ENCODE measurements at regions not wholly inside any gene's neighbourhood (a gene's known extent, or its start where the extent isn't known, plus 50 kb on each side); places are given as distances from the start of the nearest gene placed in this dataset.
A peak's percentile ranks its signal among the peaks of the same experiment; 100 is the strongest.
"Not testable (repeated sequence)": the region's sequence is repeated elsewhere in the genome, so short reads cannot be mapped to it uniquely, and the experiment has no call there.

DNA sequence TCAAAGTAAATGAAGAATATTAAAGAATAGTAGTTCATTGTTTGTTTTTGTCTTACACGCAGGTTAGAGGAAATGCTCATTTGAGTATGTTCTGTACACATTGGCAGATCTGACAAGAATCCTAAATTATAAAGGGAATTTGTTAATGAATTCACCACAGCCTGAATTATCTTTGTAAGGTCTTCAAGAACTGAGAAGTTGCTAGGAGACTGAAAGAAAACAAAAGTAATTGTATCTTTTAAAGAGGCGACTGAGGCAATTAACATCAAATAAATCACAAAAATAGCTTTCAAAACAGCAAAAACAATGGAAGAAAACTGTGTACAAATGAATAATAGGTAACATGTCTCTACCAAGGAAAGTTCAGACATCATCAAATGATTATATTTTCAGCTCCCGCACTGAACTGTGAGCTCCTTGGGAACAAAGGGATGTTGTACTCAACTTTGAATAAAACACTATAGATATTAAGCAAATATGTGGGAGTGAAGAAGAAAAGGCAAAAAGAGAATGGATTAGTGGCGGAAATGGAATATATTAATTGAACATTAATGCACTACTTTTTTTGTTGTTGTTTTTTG lies 51.7 kb upstream of the ATIC start:
- DNase-seq (ENCODE audit: low read depth in 2 of 2): no peak

DNA sequence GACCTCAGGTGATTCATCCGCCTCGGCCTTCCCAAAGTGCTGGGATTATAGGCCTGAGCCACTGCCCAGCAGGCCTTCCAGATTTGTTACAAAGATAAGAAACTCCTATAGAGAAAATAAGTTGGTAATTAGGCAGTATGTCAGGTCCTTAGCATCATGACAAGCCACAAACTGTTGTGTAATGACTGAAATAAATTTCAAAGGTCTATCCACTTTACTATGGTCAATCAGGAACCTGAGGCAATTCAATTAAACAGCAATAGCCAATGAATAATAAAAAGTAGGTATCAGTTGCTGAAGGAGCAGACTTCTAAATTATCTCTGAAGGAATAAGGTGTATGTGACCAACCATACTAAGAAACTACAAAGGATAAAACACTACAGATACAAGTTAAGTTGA lies 62.4 kb upstream of the ATIC start:
- DNase-seq (ENCODE audit: low read depth in 2 of 2): no peak

DNA sequence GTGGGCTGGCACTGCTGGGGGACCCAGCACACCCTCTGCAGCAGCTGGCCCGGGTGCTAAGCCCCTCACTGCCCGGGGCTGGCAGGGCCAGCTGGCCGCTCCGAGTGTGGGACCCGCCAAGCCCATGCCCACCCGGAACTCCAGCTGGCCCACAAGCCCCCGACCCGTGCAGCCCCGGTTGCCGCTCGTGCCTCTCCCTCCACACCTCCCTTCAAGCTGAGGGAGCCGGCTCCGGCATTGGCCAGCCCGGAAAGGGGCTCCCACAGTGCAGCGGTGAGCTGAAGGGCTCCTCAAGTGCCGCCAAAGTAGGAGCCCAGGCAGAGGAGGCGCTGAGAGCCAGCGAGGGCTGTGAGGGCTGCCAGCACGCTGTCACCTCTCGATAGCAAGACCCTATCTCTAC lies 65.9 kb upstream of the ATIC start:
- DNase-seq (ENCODE audit: low read depth in 2 of 2): not testable (repeated sequence)

DNA sequence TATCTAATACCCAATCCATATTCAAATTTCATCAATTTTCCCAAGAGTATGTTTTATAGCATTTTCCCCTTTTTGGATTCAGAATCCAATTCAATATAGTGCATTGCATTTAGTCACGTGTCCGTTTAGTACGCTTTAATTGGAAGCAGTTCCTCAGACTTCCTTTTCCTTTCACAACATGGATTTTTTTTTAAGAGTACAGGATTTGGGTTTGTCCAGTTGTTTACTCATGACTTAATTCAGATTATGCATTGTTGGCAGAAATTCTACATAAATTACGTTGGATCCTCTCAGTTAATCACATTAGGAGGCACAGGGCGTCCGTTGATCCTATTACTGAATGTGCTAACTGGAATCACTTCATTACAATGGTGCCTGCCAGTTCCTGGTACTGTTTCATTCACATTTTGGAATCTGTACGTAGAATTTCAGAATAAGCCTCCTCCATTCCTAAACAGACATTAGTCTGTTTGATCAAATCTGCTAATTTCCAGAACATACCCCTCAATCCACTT lies 70.0 kb upstream of the ATIC start:
- no peak for DNase-seq (ENCODE audit: low read depth in 2 of 2)

DNA sequence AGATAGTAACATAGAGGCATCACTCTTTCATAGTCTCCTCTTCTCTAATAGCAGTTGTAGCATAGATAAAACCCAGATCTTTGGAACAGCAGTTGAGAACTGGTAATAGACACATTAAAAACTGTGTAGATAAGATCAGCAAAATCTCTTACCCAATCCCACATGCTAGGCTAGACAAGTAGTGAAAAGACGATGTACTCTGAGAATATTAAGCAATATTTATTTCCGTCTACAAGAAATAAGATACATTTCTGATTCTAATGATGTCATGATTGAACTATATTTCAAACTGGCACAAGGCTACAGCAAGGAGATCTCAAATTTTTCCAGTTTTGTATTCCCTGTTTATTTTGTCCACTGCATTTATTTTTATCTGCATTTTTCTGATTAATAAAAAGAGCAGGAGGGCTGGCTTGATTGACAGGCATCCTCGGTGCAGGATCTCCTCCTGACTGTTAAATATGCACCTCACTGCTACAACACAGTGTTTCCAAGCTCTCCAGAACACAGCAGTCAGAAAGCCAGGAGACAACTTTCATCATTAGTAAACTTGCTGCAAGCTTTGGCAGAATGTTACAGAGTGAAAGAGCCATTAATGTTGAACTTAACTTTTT lies 73.3 kb upstream of the ATIC start:
- peak in 1 of 2 experiments; percentile 6 for DNase-seq (ENCODE audit: low read depth in 2 of 2)

DNA sequence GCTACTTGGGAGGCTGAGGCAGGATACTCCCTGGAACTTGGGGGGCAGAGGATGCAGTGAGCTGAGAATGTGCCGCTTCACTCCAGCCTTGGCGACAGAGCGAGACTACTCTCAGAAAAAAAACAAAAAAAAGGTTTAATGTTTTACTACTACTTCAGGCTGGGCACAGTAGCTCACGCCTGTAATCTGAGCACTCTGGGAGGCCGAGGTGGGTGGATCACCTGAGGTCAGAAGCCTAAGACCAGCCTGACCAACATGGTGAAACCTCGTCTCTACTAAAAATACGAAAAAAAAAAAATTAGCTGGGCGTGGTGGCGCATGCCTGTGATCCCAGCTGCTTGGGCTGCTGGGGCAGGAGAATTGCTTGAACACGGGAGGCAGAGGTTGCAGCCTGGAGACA lies 75.7 kb upstream of the ATIC start:
- DNase-seq (ENCODE audit: low read depth in 2 of 2): no peak

DNA sequence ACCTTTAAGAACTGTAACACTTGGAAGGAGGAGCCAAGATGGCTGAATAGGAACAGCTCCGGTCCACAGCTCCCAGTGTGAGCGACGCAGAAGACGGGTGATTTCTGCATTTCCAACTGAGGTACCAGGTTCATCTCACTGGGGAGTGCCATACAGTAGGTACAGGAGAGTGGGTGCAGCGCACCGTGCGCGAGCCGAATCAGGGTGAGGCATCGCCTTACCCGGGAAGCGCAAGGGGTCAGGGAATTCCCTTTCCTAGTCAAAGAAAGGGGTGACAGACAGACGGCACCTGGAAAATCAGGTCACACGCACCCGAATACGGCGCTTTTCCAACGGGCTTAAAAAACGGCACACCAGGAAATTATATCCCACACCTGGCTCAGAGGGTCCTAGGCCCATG lies 81.8 kb upstream of the ABCA12 start:
- not testable (repeated sequence) for DNase-seq (ENCODE audit: low read depth in 2 of 2)

DNA sequence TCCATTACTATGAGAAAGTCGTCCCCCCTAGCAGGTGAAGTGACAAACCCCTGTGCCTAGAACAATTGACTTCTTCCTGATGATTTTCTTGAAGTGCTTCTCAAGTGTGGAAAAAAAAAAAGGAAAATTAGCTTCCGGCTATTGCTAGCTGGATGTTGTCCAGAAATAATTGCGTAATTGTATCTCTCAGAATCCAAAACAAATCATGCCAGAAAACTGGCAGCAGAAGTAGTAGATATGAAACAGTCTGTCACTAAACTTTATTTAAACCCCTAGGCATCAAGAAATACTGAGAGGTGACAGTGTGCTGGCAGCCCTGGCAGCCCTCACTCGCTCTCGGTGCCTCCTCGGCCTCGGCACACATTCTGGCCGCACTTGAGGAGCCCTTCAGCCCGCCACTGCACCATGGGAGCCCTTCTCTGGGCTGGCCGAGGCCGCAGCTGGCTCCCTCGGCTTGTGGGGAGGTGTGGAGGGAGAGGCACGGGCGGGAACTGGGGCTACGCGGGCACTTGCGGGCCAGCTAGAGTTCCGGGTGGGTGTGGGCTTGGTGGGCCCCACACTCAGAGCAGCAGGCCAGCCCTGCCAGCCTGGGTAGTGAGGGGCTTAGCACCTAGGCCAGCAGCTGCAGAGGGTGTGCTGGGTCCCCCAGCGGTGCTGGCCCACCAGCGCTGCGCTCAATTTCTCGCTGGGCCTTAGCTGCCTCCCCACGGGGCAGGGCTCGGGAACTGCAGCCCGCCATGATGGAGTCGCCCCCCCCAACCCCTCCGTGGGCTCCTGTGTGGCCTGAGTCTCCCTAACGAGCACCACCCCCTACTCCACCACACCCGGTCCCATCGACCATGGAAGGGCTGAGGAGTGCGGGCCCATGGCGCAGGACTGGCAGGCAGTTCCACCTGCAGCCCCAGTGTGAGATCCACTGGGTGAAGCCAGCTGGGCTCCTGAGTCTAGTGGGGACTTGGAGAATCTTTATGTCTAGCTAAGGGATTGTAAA lies 80.5 kb upstream of the ABCA12 start:
- no peak for DNase-seq (ENCODE audit: low read depth in 2 of 2)

DNA sequence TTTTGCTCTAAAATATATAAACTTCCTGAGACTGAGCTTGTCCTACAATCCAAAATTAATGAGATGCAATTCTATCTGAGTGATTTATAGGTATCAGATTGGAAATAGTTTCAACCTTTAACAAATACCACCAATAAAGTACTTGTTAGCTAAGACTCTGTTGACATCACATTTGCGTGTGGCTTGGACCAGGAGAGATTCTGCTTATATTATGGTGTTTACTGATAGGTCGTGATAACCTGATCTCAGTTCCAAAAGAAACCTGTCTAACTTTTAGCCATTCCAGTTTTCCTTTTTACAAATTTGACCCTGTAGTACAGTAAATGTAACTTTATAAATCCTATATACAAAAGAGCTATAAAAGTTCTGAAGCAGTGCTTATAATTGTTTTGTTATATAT lies 78.4 kb upstream of the ABCA12 start:
- no peak for DNase-seq (ENCODE audit: low read depth in 2 of 2)

DNA sequence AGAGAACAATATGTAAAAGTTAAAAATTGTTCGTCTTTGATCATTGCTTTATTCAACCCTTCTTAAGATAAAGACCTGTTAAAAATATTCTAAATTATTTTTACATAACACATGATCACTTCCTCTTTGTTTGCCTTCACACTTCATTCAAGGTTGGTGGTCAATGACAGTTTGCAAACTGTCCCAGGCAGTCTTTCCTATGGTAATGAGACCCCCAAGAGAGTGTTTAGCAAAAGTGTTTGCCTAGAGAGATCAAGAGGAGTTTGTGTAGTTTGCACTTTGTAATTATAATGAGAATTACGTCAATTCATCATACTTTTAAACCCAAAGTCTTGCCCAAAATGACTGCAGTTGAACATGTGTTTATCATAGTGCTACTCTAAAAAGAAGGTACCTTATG lies 77.2 kb upstream of the ABCA12 start:
- no peak for DNase-seq (ENCODE audit: low read depth in 2 of 2)

DNA sequence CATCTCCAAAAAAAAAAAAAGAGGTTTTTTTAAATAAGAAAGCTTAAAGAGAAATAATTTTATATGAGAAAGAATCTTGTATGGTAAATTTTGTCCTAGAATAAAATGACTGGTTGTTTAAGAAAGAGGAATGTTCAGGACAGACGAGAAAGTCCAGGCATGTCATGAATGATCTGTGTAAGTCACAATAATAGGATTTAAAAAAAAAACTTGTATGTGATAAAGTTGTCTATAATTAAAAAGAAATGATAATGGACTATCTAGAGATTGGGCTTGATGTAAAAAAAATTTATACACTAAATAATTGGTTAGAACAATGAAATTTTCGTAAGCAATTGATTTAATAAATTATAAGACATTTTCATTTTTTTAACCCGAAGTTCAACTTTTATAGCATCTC lies 71.7 kb upstream of the ABCA12 start:
- DNase-seq (ENCODE audit: low read depth in 2 of 2): no peak

DNA sequence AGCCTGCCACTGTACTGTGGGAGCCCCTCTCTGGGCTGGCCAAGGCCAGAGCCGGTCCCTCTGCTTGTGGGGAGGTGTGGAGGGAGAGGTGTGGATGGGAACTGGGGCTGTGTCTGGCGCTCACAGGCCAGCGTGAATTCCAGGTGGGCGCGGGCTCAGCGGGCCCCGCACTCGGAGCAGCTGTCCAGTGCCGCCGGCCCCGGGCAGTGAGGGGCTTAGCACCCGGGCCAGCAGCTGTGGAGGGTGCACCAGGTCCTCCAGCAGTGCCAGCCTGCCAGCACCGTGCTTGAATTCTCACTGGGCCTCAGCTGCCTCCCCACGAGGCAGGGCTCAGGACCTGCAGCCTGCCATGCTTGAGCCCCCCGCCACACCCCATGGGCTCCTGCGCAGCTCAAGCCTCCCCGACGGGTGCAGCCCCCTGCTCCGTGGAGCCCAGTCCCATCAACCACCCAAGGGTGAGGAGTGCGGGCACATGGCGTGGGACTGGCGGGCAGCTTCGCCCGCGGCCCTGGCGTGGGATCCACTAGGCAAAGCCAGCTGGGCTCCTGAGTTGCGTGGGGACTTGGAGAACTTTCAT lies 69.5 kb upstream of the ABCA12 start:
- no peak for DNase-seq (ENCODE audit: low read depth in 2 of 2)

DNA sequence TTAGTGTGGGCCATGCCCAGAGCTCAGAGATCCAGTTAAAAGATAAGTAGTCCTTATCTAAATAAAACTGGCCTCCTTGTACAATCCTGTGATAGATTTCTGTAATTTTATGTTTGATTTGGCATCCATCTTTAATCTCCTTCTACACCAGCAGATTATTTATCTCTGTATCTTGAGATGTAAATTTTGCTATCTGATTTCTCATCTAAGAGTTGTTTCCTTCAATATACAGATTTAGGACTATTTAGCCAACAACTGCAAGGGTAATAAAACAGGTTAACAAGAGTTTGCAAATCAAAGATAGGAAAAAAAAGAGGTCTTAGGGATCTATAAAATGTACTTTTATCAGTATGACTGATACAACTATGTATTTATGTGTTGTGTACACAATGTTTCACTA lies 68.6 kb upstream of the ABCA12 start:
- no peak for DNase-seq (ENCODE audit: low read depth in 2 of 2)

DNA sequence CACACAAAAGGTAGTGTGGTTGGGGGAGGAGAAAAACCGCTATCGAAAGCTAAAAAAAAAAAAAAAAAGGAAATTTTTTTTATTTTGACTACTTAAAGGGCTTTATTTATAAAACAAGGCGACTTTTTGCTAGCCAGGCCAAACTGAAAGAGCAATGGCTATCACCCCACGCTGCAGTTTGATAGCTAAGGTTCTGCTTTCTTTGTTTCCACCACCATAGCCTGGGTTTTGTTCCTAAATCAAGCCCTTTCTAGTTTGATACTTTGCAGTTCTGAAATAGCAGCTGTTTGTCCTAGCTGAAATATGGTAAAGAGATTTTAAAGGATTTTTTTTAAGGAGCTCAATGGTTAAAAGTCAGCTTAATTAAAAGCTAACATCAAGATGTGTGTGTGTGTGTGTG lies 67.4 kb upstream of the ABCA12 start:
- no peak for DNase-seq (ENCODE audit: low read depth in 2 of 2)

DNA sequence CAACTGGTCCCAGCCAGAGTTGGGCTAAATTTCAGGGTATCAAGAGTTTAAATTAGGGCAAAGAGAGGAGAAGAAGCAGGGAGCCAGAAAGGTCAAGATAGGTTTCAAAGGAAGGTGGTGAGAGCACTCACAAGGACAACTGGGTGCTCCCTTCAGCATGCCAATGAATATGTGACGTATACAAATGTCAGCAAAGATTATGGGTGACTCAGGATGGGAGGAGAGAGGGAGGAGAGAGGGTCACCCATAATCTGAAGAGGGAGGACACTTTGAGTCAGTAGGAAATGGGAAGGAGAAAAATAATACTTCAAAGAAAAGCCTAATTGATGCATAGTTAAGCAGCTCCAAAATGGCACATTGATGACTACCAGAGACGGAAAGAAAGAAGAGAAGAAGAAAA lies 53.1 kb upstream of the ABCA12 start:
- no peak for DNase-seq (ENCODE audit: low read depth in 2 of 2)

DNA sequence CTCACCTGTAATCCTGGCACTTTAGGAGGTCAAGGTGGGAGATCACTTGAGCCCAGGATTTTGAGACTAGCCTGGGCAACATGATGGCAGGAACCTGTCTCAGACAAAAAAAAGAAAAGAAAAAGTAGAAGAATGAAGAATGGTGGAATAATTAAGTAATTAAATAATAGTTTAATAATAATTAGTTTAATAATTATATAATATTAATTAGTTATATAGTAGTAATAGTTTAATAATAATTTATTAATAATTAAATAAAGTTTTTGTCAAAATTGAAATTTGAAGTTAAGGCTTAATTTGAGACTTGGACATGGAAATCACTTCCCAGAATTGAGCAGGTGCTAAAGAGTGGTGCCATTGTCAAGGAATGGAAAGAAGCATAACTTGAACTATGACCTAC lies 52.2 kb upstream of the ABCA12 start:
- no peak for DNase-seq (ENCODE audit: low read depth in 2 of 2)

DNA sequence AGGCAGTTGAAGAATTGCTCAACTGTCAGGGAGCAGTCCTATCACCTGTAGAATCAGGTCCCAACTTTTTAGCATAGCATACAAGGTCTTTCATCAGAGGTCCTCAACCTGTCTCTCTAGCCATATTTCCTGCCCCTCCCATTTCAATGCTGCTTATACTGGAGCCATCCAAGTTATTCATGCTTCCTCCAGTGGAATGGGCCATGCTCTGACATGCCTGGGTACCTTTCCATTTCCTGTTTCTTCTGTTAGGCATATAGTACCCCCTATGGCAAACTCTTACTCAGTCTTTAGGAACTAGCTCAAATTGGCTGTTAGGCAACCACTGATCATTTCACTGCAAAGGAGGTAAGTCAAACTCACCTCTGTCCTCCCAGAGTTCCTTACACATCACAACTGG lies 51.0 kb upstream of the ABCA12 start:
- DNase-seq (ENCODE audit: low read depth in 2 of 2): no peak

Data from fibroblast of skin of left quadriceps (primary cell).